D341Med (cell line): ENCODE measurements at regions not wholly inside any gene's neighbourhood (a gene's known extent, or its start where the extent isn't known, plus 50 kb on each side); places are given as distances from the start of the nearest gene placed in this dataset.

ENCODE experiments used
- DNase-seq: peaks from one replicate; pipeline ENCODE4 v3.0.0; 2012; ENCODE audit warnings: low spot score

- no peak for DNase-seq
Measured at GRCh38 chr3:17795280-17795679, 52.8 kb upstream of the TBC1D5 start.

- DNase-seq: no peak
Measured at GRCh38 chr3:17793542-17794195, 51.2 kb upstream of the TBC1D5 start.
